Astrocyte of the spinal cord (primary cell): ENCODE measurements at regions not wholly inside any gene's neighbourhood (a gene's known extent, or its start where the extent isn't known, plus 50 kb on each side); places are given as distances from the start of the nearest gene placed in this dataset.
"Not testable (repeated sequence)": the region's sequence is repeated elsewhere in the genome, so short reads cannot be mapped to it uniquely, and the experiment has no call there.

Experiments used
- DNase-seq: peaks from one replicate; pipeline ENCODE4 v3.0.0; 2011; ENCODE audit warnings: low read depth, low spot score
- H3K4me3 ChIP-seq: 2 replicates; pipeline ENCODE4 v1.5.1; 2011; ENCODE audit warnings: low read depth, mild to moderate bottlenecking, low read length, moderate library complexity
- CTCF ChIP-seq: IDR thresholded peaks from 2 replicates; pipeline ENCODE4 v1.5.1; 2012; ENCODE audit warnings: low read depth, mild to moderate bottlenecking, low read length, inconsistent platforms
- in situ Hi-C: cut with HindIII; loops from 2 replicates; pipeline ENCODE4 v1.10.0; 2017; ENCODE audit warnings: low sequenced_read_pairs

GRCh38 chr14:106474261-106475028, 948.1 kb downstream of the TMEM121 start:
- in situ Hi-C loops, DNase-seq, H3K4me3 ChIP-seq: not testable (repeated sequence)

GRCh38 chr14:106475214-106475613, 948.8 kb downstream of the TMEM121 start:
- H3K4me3 ChIP-seq, DNase-seq, in situ Hi-C loops: not testable (repeated sequence)

GRCh38 chr14:106477600-106477999, 951.2 kb downstream of the TMEM121 start:
- in situ Hi-C loops, result not testable (repeated sequence)

GRCh38 chr14:106480287-106480686, 953.9 kb downstream of the TMEM121 start:
- H3K4me3 ChIP-seq, DNase-seq, in situ Hi-C loops: not testable (repeated sequence)

More at GRCh38 chr14:106477600-106477999, 951.2 kb downstream of the TMEM121 start:
- H3K4me3 ChIP-seq, DNase-seq: not testable (repeated sequence)

- DNase-seq, in situ Hi-C loops, H3K4me3 ChIP-seq: not testable (repeated sequence)
Measured at GRCh38 chr14:106482213-106482612, 955.8 kb downstream of the TMEM121 start.

GRCh38 chr14:106487600-106487999, 961.2 kb downstream of the TMEM121 start:
- no peak for TF ChIP-seq CTCF
- no peak overlapping the region for H3K4me3 ChIP-seq
- DNase-seq, result no peak
- in situ Hi-C loops, result no loop called here

- H3K4me3 ChIP-seq, result no peak overlapping the region
- no peak for DNase-seq
- in situ Hi-C loops, result no loop called here
- no peak for TF ChIP-seq CTCF
Measured at GRCh38 chr14:106488291-106488690, 961.9 kb downstream of the TMEM121 start.

- TF ChIP-seq CTCF, result no peak
- no peak for DNase-seq
- in situ Hi-C loops, result no loop called here
- H3K4me3 ChIP-seq, result no peak overlapping the region
Measured at GRCh38 chr14:106489112-106489881, 962.9 kb downstream of the TMEM121 start.

- in situ Hi-C loops, result no loop called here
- no peak for DNase-seq
- no peak for TF ChIP-seq CTCF
- no peak overlapping the region for H3K4me3 ChIP-seq
Measured at GRCh38 chr14:106490442-106490841, 964.1 kb downstream of the TMEM121 start.
